ENCODE measurements at regions not wholly inside any gene's neighbourhood (a gene's known extent, or its start where the extent isn't known, plus 50 kb on each side); places are given as distances from the start of the nearest gene placed in this dataset.

- TF ChIP-seq CTCF (conservative IDR thresholded peaks at IDR 0.05) (no peak), EZH2 (IDR thresholded peaks at IDR 0.05; ENCODE audit: low read depth) (no peak)
Measured at GRCh38 chr13:76414320-76414719, 471.9 kb downstream of the KCTD12 start.
